ENCODE measurements at regions not wholly inside any gene's neighbourhood (a gene's known extent, or its start where the extent isn't known, plus 50 kb on each side); places are given as distances from the start of the nearest gene placed in this dataset.

DNA sequence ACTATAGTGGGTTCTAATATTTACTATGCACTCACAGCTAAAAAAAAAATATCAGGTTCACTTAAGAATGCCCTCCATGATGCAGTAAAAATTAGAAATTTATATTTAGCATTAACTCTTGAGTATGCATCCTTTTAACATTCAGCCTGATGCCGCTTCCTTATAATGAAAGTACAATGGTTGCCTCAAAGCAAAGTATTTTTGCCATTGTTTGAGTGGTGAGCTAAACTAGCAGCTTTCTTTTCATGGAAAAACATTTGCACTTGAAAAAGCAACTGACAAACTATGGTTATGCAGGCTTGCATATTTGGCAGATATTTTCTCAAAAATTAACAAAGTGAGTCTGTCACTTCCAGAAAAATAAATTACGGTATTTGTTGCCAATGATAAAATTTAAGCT lies 188.6 kb downstream of the SLC6A15 start:
- WGBS (ENCODE audit: missing lambda C conversion rate), result 40% methylated on average over 2 of the region's 2 CpGs
- POLR2A ChIA-PET, result no interaction called here
- H3K4me3 ChIP-seq, result no peak overlapping the region
- CTCF ChIA-PET, result no interaction called here
- H3K9me3 ChIP-seq, result no peaks in the 10 kb centered on the region
- no peak overlapping the region for H3K4me2 ChIP-seq
- no peak for DNase-seq (ENCODE audit: low read depth in 1 of 2, low spot score in 1 of 2)
- H3K4me1 ChIP-seq, result no peaks in the 10 kb centered on the region
- TF ChIP-seq GATA3 (IDR thresholded peaks at IDR 0.05; ENCODE audit: borderline replicate concordance), result no peak
- no peak for TF ChIP-seq KDM5A (IDR thresholded peaks at IDR 0.05)
- TF ChIP-seq EP300 (IDR thresholded peaks at IDR 0.05), result no peak
- no peak for TF ChIP-seq MAZ (IDR thresholded peaks at IDR 0.05; ENCODE audit: borderline replicate concordance, low read depth, low read length)
- no peak for TF ChIP-seq FOSB (CRISPR knock-in tag; IDR thresholded peaks at IDR 0.05)
- ATAC-seq, result no peak
- no peak overlapping the region for H3K27ac ChIP-seq
- no peak for FAIRE-seq

GRCh38 chr12:84719997-84720396 lies 192.6 kb downstream of the SLC6A15 start:
- Histone ChIP-seq H3K27ac (no peak overlapping the region), H3K9me3 (no peaks in the 10 kb centered on the region), H3K4me1 (no peaks in the 10 kb centered on the region), H3K4me2 (no peak overlapping the region), H3K4me3 (no peak overlapping the region)
- no peak for DNase-seq (ENCODE audit: low read depth in 1 of 2, low spot score in 1 of 2)
- no peak for FAIRE-seq
- TF ChIP-seq NPAS2 (CRISPR knock-in tag; IDR thresholded peaks at IDR 0.05; ENCODE audit: borderline replicate concordance) (no peak), TP53 (CRISPR knock-in tag; IDR thresholded peaks at IDR 0.05) (no peak), PHF8 (IDR thresholded peaks at IDR 0.05; ENCODE audit: borderline replicate concordance, low read depth) (no peak), POLR2A (IDR thresholded peaks at IDR 0.05; ENCODE audit: low read length) (no peak), SMC3 (IDR thresholded peaks at IDR 0.05) (no peak), FOSB (CRISPR knock-in tag; IDR thresholded peaks at IDR 0.05) (no peak), KDM5A (IDR thresholded peaks at IDR 0.05) (no peak), E2F6 (IDR thresholded peaks at IDR 0.05; ENCODE audit: borderline replicate concordance, low read depth) (no peak), BHLHE40 (IDR thresholded peaks at IDR 0.05; ENCODE audit: low read depth, low read length) (no peak)
- TF ChIP-seq, protein P1, sequence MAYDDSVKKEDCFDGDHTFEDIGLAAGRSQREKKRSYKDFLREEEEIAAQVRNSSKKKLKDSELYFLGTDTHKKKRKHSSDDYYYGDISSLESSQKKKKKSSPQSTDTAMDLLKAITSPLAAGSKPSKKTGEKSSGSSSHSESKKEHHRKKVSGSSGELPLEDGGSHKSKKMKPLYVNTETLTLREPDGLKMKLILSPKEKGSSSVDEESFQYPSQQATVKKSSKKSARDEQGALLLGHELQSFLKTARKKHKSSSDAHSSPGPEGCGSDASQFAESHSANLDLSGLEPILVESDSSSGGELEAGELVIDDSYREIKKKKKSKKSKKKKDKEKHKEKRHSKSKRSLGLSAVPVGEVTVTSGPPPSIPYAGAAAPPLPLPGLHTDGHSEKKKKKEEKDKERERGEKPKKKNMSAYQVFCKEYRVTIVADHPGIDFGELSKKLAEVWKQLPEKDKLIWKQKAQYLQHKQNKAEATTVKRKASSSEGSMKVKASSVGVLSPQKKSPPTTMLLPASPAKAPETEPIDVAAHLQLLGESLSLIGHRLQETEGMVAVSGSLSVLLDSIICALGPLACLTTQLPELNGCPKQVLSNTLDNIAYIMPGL (CRISPR knock-in tag; IDR thresholded peaks at IDR 0.05; ENCODE audit: borderline replicate concordance), result no peak
- TF ChIP-seq, protein P2, sequence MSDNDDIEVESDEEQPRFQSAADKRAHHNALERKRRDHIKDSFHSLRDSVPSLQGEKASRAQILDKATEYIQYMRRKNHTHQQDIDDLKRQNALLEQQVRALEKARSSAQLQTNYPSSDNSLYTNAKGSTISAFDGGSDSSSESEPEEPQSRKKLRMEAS (IDR thresholded peaks at IDR 0.05), result no peak
- ChIA-PET POLR2A (no interaction called here), CTCF (no interaction called here)
- ATAC-seq, result no peak
- 0% methylated on average over 1 of the region's 1 CpG for WGBS (ENCODE audit: missing lambda C conversion rate)

DNA sequence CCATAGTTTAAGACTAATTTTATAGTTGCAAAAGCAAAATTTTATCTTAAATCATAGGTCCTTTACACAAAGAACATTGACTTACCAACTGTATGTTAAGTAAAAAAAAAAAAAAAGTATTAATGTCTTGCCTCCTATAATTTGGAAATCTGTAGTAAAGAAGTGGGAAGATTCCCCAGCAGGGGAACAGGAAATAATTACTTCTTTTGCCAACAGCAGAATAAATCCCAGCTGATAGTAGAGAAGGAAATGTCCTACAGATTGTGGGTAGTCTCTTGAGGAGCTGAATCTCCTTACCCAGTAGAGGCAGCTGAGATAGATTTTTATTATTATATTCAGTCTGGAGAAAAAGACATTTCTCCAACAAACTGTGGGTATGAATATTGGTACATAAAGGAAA lies 193.7 kb downstream of the SLC6A15 start:
- H3K4me1 ChIP-seq, result no peaks in the 10 kb centered on the region
- no peak overlapping the region for H3K4me2 ChIP-seq
- CTCF ChIA-PET, result no interaction called here
- H3K27ac ChIP-seq, result no peak overlapping the region
- H3K9me3 ChIP-seq, result no peaks in the 10 kb centered on the region
- TF ChIP-seq NPAS2 (CRISPR knock-in tag; IDR thresholded peaks at IDR 0.05; ENCODE audit: borderline replicate concordance), result no peak
- TF ChIP-seq, protein P3, sequence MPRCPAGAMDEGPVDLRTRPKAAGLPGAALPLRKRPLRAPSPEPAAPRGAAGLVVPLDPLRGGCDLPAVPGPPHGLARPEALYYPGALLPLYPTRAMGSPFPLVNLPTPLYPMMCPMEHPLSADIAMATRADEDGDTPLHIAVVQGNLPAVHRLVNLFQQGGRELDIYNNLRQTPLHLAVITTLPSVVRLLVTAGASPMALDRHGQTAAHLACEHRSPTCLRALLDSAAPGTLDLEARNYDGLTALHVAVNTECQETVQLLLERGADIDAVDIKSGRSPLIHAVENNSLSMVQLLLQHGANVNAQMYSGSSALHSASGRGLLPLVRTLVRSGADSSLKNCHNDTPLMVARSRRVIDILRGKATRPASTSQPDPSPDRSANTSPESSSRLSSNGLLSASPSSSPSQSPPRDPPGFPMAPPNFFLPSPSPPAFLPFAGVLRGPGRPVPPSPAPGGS (IDR thresholded peaks at IDR 0.05), result no peak
- no peak for TF ChIP-seq HOXB13 (CRISPR knock-in tag; IDR thresholded peaks at IDR 0.05; ENCODE audit: low read depth)
- TF ChIP-seq MAFK (IDR thresholded peaks at IDR 0.05; ENCODE audit: partially characterized antibody), result no peak
- TF ChIP-seq BHLHE40 (IDR thresholded peaks at IDR 0.05; ENCODE audit: low read depth, low read length), result no peak
- TF ChIP-seq TFCP2L1 (CRISPR knock-in tag; IDR thresholded peaks at IDR 0.05), result no peak
- no peak for TF ChIP-seq RARB (CRISPR knock-in tag; IDR thresholded peaks at IDR 0.05)
- TF ChIP-seq KDM5A (IDR thresholded peaks at IDR 0.05), result no peak
- no peak for TF ChIP-seq EHF (CRISPR knock-in tag; IDR thresholded peaks at IDR 0.05)
- no peak for TF ChIP-seq RAD21 (conservative IDR thresholded peaks at IDR 0.05 in 1 of 2, IDR thresholded peaks at IDR 0.05 in 1 of 2)
- TF ChIP-seq, protein P2 (IDR thresholded peaks at IDR 0.05), result no peak
- TF ChIP-seq CHD4 (IDR thresholded peaks at IDR 0.05; ENCODE audit: borderline replicate concordance), result no peak
- TF ChIP-seq SMC3 (IDR thresholded peaks at IDR 0.05), result no peak
- TF ChIP-seq RFX5 (IDR thresholded peaks at IDR 0.05), result no peak
- no peak overlapping the region for H3K4me3 ChIP-seq
- FAIRE-seq, result no peak
- POLR2A ChIA-PET, result no interaction called here
- ATAC-seq, result no peak
- no peak for DNase-seq (ENCODE audit: low read depth in 1 of 2, low spot score in 1 of 2)

All from A549 (cell line).